Suprapubic skin (tissue), 3 donors: ENCODE measurements at regions not wholly inside any gene's neighbourhood (a gene's known extent, or its start where the extent isn't known, plus 50 kb on each side); places are given as distances from the start of the nearest gene placed in this dataset.

Experiments used
- POLR2A ChIP-seq, 2 donors: fragments of 450-650 bp; IDR thresholded peaks; one replicate each; pipeline ENCODE4 v1.6.1; 2017; ENCODE audit warnings: antibody characterized with exemption in 2 of 2, mild to moderate bottlenecking in 2 of 2, moderate library complexity in 2 of 2
- TF ChIP-seq, protein P1 (sequence below), 2 donors: fragments of 200-600 bp in 1 of 2; fragments of 450-650 bp in 1 of 2; sonication (generic) in 1 of 2; IDR thresholded peaks; one replicate each; pipeline ENCODE4 v1.5.1; 2016 to 2019; ENCODE audit warnings: antibody characterized with exemption in 2 of 2, mild to moderate bottlenecking in 1 of 2, moderate library complexity in 1 of 2

DNA sequence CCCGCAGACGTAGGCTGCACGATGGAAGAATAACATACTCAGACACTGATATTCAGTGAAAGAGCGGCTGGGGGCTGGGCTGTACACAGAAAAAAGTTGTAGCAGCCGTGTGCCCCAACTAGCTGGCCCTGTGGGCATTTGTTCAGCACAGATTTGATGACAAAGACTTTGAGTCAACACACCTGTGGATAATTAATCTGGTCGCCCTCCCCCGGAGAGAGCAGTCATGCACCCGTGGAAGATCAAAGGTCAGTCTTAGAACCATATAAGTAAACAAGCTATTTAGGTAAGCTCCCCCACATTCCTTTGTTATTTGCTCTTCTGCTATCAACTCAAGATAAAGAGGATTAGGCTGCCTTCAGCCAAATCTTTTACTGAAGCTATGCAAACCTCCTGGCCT, 148.4 kb upstream of the HMCN1 start:
- TF ChIP-seq, protein P1, sequence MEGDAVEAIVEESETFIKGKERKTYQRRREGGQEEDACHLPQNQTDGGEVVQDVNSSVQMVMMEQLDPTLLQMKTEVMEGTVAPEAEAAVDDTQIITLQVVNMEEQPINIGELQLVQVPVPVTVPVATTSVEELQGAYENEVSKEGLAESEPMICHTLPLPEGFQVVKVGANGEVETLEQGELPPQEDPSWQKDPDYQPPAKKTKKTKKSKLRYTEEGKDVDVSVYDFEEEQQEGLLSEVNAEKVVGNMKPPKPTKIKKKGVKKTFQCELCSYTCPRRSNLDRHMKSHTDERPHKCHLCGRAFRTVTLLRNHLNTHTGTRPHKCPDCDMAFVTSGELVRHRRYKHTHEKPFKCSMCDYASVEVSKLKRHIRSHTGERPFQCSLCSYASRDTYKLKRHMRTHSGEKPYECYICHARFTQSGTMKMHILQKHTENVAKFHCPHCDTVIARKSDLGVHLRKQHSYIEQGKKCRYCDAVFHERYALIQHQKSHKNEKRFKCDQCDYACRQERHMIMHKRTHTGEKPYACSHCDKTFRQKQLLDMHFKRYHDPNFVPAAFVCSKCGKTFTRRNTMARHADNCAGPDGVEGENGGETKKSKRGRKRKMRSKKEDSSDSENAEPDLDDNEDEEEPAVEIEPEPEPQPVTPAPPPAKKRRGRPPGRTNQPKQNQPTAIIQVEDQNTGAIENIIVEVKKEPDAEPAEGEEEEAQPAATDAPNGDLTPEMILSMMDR (IDR thresholded peaks at IDR 0.05), result no peak
- TF ChIP-seq POLR2A (IDR thresholded peaks at IDR 0.05), result no peak
